Sigmoid colon (tissue), 6 donors: ENCODE measurements at regions not wholly inside any gene's neighbourhood (a gene's known extent, or its start where the extent isn't known, plus 50 kb on each side); places are given as distances from the start of the nearest gene placed in this dataset.

Source experiments
- DNase-seq: peaks from one replicate; pipeline ENCODE4 v3.0.0-alpha.2; 2019
- H3K27ac ChIP-seq, 4 donors: fragments of 200-600 bp; sonication (generic); one replicate each; pipeline ENCODE4 v1.5.1; 2016 to 2019; ENCODE audit warnings: mild to moderate bottlenecking in 1 of 4
- H3K27me3 ChIP-seq, 3 donors: fragments of 200-600 bp; sonication (generic); one replicate each; pipeline ENCODE4 v1.5.1; 2019; ENCODE audit warnings: mild to moderate bottlenecking in 1 of 3
- H3K36me3 ChIP-seq, 4 donors: fragments of 200-600 bp; sonication (generic); one replicate each; pipeline ENCODE4 v1.5.1; 2016 to 2019
- H3K4me1 ChIP-seq, 4 donors: fragments of 200-600 bp; sonication (generic); one replicate each; pipeline ENCODE4 v1.5.1; 2017 to 2019
- H3K4me3 ChIP-seq, 4 donors: fragments of 200-600 bp; sonication (generic); one replicate each; pipeline ENCODE4 v1.5.1; 2017 to 2019; ENCODE audit warnings: mild to moderate bottlenecking in 2 of 4, moderate library complexity in 1 of 4
- H3K9me3 ChIP-seq, 4 donors: fragments of 200-600 bp in 3 of 4; sonication (generic) in 3 of 4; one replicate each; pipeline versions ENCODE4 v1.5.1 to v1.6.1; 2013 to 2019
- EP300 ChIP-seq, 4 donors: sonication (generic); formaldehyde crosslinking; IDR thresholded peaks; one replicate each; pipeline ENCODE4 v1.6.1; 2017; ENCODE audit warnings: antibody characterized with exemption in 4 of 4
- POLR2A ChIP-seq, 2 donors: fragments of 450-650 bp; IDR thresholded peaks; one replicate each; pipeline ENCODE4 v1.6.1; 2016; ENCODE audit warnings: antibody characterized with exemption in 2 of 2, mild to moderate bottlenecking in 2 of 2, moderate library complexity in 2 of 2
- POLR2AphosphoS5 ChIP-seq, 4 donors: sonication (generic); formaldehyde crosslinking; IDR thresholded peaks; one replicate each; pipeline ENCODE4 v1.6.1; 2017; ENCODE audit warnings: antibody characterized with exemption in 4 of 4
- WGBS, 2 donors: extraction: QIAGEN DNeasy Blood & Tissue Kit; methylation state at CpG; one replicate each; pipeline ENCODE4 v1.1.7; 2013; 5-methylcytosine and 5-hydroxymethylcytosine counted together
- intact Hi-C: fragments of 100-400 bp; cut with DNase I; formaldehyde crosslinking; loops from one replicate; pipeline ENCODE4 v1.15.1; 2023
- TF ChIP-seq, protein P1 (sequence below), 4 experiments: fragments of 450-650 bp in 3 of 4; fragments of 200-600 bp in 1 of 4; IDR thresholded peaks; one replicate each; pipeline ENCODE4 v1.5.1; 2016 to 2019; ENCODE audit warnings: antibody characterized with exemption in 4 of 4, mild to moderate bottlenecking in 3 of 4, moderate library complexity in 2 of 4
- donor health status: healthy with polysubstance abuse.
- donor health status: healthy.

DNA sequence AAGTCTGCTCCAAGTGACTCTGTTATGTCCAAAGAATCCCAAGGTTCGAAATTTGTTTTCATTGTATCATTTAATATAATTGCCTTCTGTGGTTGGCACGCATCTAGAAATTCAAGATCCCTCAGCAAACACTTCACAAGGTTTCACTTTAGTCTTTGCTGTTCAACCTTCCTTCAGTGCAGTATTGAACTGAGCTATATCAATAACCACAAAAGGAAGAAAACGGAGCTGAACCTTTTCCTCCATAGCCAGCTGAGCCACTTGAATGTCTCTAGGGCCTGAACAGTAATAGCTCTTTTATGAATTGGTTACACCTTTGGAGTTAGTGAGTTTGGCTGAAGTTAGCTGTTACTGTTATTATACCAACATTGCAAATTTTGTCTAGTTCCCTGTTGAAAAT is 357.7 kb upstream of the HNRNPA3 start:
- H3K27me3 ChIP-seq = no peaks in the 10 kb centered on the region
- peaks cover 0 to 5% (median 0%) of the 10 kb centered on the region in 4 donors for H3K4me1 ChIP-seq
- H3K9me3 ChIP-seq = no peaks in the 10 kb centered on the region
- no peak overlapping the region for H3K27ac ChIP-seq
- intact Hi-C loops = no loop called here
- TF ChIP-seq POLR2A (IDR thresholded peaks at IDR 0.05) (no peak), POLR2AphosphoS5 (IDR thresholded peaks at IDR 0.05) (no peak), EP300 (IDR thresholded peaks at IDR 0.05) (no peak)
- TF ChIP-seq, protein P1, sequence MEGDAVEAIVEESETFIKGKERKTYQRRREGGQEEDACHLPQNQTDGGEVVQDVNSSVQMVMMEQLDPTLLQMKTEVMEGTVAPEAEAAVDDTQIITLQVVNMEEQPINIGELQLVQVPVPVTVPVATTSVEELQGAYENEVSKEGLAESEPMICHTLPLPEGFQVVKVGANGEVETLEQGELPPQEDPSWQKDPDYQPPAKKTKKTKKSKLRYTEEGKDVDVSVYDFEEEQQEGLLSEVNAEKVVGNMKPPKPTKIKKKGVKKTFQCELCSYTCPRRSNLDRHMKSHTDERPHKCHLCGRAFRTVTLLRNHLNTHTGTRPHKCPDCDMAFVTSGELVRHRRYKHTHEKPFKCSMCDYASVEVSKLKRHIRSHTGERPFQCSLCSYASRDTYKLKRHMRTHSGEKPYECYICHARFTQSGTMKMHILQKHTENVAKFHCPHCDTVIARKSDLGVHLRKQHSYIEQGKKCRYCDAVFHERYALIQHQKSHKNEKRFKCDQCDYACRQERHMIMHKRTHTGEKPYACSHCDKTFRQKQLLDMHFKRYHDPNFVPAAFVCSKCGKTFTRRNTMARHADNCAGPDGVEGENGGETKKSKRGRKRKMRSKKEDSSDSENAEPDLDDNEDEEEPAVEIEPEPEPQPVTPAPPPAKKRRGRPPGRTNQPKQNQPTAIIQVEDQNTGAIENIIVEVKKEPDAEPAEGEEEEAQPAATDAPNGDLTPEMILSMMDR (IDR thresholded peaks at IDR 0.05) = no peak
- DNase-seq = no peak
- H3K4me3 ChIP-seq = no peak overlapping the region
- no peaks in the 10 kb centered on the region for H3K36me3 ChIP-seq
- 14 to 49% methylated on average over 3 of the region's 3 CpGs for WGBS, 2 donors

DNA sequence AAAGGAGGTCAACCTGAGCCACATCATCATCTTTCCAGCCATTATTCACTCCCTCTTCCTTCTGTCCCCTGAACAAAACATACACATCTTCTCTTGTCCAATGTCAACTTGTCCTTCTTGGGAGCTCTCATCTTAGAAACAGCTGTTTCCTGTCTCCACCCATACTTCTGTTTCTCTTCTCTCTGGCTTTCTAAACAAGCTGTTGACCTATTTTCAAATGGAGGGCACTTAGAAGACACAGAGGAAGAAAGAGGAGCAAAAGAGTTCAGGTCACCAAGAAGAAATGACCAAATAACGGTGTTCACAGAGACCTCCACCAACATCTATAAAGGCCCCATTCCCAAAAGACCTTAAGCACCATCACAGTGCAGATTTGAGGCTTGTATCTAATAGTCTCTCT is 355.9 kb upstream of the HNRNPA3 start:
- Histone ChIP-seq H3K4me3 (no peak overlapping the region), H3K36me3 (no peaks in the 10 kb centered on the region), H3K9me3 (no peaks in the 10 kb centered on the region), H3K27ac (no peak overlapping the region), H3K4me1 (no peaks in the 10 kb centered on the region), H3K27me3 (no peaks in the 10 kb centered on the region)
- no peak for TF ChIP-seq POLR2A (IDR thresholded peaks at IDR 0.05)
- TF ChIP-seq POLR2AphosphoS5 (IDR thresholded peaks at IDR 0.05) = no peak
- TF ChIP-seq, protein P1 (IDR thresholded peaks at IDR 0.05) = no peak
- no peak for DNase-seq
- intact Hi-C loops = no loop called here
- WGBS, 2 donors = 67 to 95% methylated on average over 1 of the region's 1 CpG

DNA sequence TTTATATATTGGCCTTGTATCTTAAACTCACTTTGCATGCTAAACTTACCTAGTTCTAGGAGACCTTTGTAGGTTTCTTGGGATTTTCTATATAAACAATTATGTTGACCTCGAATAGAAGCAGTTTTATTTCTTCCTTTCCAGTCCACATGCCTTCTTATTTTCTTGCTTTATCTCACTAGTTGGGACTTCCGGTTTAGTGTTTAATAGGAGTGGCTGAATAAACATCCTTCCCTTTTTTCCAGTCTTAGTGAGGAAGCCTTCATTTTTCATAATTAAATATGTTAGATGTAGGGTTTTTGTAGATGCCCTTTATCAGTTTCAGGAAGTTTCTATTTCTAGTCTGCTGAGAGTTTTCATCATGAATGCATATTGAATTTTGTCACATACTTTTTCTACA is 347.3 kb upstream of the HNRNPA3 start:
- intact Hi-C loops = no loop called here
- Histone ChIP-seq H3K4me3 (no peak overlapping the region), H3K9me3 (no peaks in the 10 kb centered on the region), H3K27me3 (no peaks in the 10 kb centered on the region), H3K36me3 (no peaks in the 10 kb centered on the region), H3K4me1 (no peaks in the 10 kb centered on the region), H3K27ac (no peak overlapping the region)
- no peak for DNase-seq
- TF ChIP-seq EP300 (IDR thresholded peaks at IDR 0.05) (no peak), POLR2AphosphoS5 (IDR thresholded peaks at IDR 0.05) (no peak), POLR2A (IDR thresholded peaks at IDR 0.05) (no peak)
- 5 to 10% methylated on average over 2 of the region's 2 CpGs for WGBS, 2 donors

DNA sequence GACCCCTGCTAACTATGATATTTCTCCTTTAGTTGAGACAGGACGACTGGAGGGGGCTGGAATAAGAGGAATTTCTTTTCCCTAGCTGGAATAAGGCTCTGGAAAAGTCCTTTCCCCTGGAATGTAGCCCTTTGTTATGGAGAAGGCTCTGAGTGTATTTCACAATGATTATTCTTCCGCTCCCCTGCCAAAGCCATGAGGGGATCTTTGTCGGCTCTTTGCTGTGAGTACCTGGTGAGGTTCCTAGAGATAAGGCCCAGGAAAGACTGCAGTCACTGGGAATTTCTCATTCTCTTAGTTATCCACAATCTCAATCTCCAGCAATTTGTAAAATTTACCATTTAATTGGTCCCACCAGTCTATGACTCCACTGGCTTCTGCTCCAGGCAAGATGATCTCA is 340.2 kb upstream of the HNRNPA3 start:
- H3K9me3 ChIP-seq = peaks cover 0 to 5% (median 0%) of the 10 kb centered on the region in 4 donors
- 89 to 91% methylated on average over 3 of the region's 3 CpGs for WGBS, 2 donors
- H3K4me1 ChIP-seq = no peaks in the 10 kb centered on the region
- no peaks in the 10 kb centered on the region for H3K27me3 ChIP-seq
- intact Hi-C loops = no loop called here
- H3K27ac ChIP-seq = no peak overlapping the region
- no peaks in the 10 kb centered on the region for H3K36me3 ChIP-seq
- no peak for DNase-seq
- H3K4me3 ChIP-seq = no peak overlapping the region
- no peak for TF ChIP-seq POLR2A (IDR thresholded peaks at IDR 0.05)
- TF ChIP-seq, protein P1 (IDR thresholded peaks at IDR 0.05) = no peak
- TF ChIP-seq EP300 (IDR thresholded peaks at IDR 0.05) = no peak

DNA sequence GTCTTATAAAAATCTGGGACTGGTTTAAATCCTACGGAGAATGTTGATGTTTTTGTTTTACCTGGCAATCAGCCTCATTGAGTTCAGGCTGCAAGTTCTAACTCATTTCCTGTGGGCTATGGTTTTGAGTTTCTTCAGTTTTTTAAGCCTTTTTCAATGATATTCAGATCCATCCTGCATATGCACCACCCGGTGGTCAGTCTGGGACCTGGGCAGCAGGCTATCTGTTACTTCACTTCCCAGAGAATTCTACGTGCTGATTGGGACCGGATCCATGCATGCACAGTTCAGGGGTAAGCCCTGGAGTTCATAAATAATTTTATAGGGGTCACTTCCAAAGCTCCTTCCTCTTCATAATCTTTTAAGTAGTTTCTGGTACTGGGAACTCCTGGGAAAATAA is 339.2 kb upstream of the HNRNPA3 start:
- H3K36me3 ChIP-seq = no peaks in the 10 kb centered on the region
- H3K4me1 ChIP-seq = no peaks in the 10 kb centered on the region
- no peak overlapping the region for H3K4me3 ChIP-seq
- TF ChIP-seq POLR2AphosphoS5 (IDR thresholded peaks at IDR 0.05) (no peak), EP300 (IDR thresholded peaks at IDR 0.05) (no peak), POLR2A (IDR thresholded peaks at IDR 0.05) (no peak)
- TF ChIP-seq, protein P1 (IDR thresholded peaks at IDR 0.05) = no peak
- H3K9me3 ChIP-seq = peaks cover 0 to 5% (median 0%) of the 10 kb centered on the region in 4 donors
- no peak overlapping the region for H3K27ac ChIP-seq
- intact Hi-C loops = no loop called here
- no peaks in the 10 kb centered on the region for H3K27me3 ChIP-seq
- no peak for DNase-seq
- 74 to 83% methylated on average over 4 of the region's 4 CpGs for WGBS, 2 donors
